K562 (cell line): ENCODE measurements at regions not wholly inside any gene's neighbourhood (a gene's known extent, or its start where the extent isn't known, plus 50 kb on each side); places are given as distances from the start of the nearest gene placed in this dataset.
A peak's percentile ranks its signal among the peaks of the same experiment; 100 is the strongest.

Experiments
- ATAC-seq: fragments of 200-7000 bp; cut with Tn5 transposase; 3 replicates; pipeline ENCODE4 v1.9.1; 2020; ENCODE audit warnings: moderate library complexity
- BruUV-seq: library from RNA; stranded (reverse); fragments of 400-500 nt; replicated peaks from 2 replicates; lab custom pipeline; 2021; lab: Mats Ljungman, UMichigan
- CTCF ChIA-PET: fragments of 300-600 bp; formaldehyde crosslinking; extraction: SDS; loops from one replicate; lab custom pipeline; 2021; ENCODE audit warnings: low intra/inter-chr PET ratio; lab: Yijun Ruan, JAX
- POLR2A ChIA-PET: fragments of 300-600, 350-650 bp; sonication (Branson Sonifier 250); formaldehyde crosslinking; extraction: SDS; loops from one replicate; lab custom pipeline; 2021; ENCODE audit warnings: antibody characterized with exemption, inconsistent platforms; lab: Yijun Ruan, JAX
- DNase-seq, 4 experiments: peaks; one replicate each; pipeline versions ENCODE4 v3.0.0 to v3.0.0-alpha.2; 2011 to 2018; ENCODE audit warnings: low spot score in 3 of 4, mixed read lengths in 3 of 4; ENCODE audit errors: extremely low read depth in 1 of 4
- FAIRE-seq: peaks from 2 replicates; lab custom pipeline; 2011; peaks lifted over from hg19 to GRCh38; lab: Jason Lieb, UNC
- H2AFZ ChIP-seq: 2 replicates; pipeline ENCODE4 v1.6.0; 2011; ENCODE audit warnings: low read depth, low read length, control low read depth, inconsistent platforms
- H3K27ac ChIP-seq: fragments of 200-600 bp; 3 replicates; pipeline ENCODE4 v1.8.0; 2011; ENCODE audit warnings: low read depth, mild to moderate bottlenecking, control low read depth, inconsistent platforms, low read length, moderate library complexity, mixed read lengths; ENCODE audit errors: extremely low read depth
- H3K27me3 ChIP-seq, 2 experiments: fragments of 300-600 bp in 1 of 2; 2 replicates in 1 of 2; 3 replicates in 1 of 2; pipeline versions ENCODE4 v1.6.0 to v1.8.0; 2011; ENCODE audit warnings: inconsistent platforms in 2 of 2, low read length in 2 of 2, mild to moderate bottlenecking in 1 of 2, mixed read lengths in 1 of 2, moderate library complexity in 1 of 2; ENCODE audit not compliant: control insufficient read depth in 2 of 2, insufficient read depth in 2 of 2
- H3K36me3 ChIP-seq: fragments of 300-600 bp; 3 replicates; pipeline ENCODE4 v1.8.0; 2011; ENCODE audit warnings: mild to moderate bottlenecking, low read length, inconsistent platforms; ENCODE audit not compliant: control insufficient read depth, insufficient read depth
- H3K4me1 ChIP-seq, 2 experiments: fragments of 200-600 bp in 1 of 2; replicated peaks in 1 of 2; 2 replicates in 1 of 2; 3 replicates in 1 of 2; pipeline versions ENCODE4 v1.5.1 to v1.8.0; 2011; ENCODE audit warnings: inconsistent platforms in 2 of 2, low read length in 2 of 2, mild to moderate bottlenecking in 1 of 2, mixed read lengths in 1 of 2, moderate library complexity in 1 of 2; ENCODE audit not compliant: control insufficient read depth in 2 of 2, insufficient read depth in 2 of 2
- H3K4me2 ChIP-seq: 2 replicates; pipeline ENCODE4 v1.6.1; 2011; ENCODE audit warnings: low read length, control low read depth, inconsistent platforms, mixed read lengths; ENCODE audit not compliant: insufficient read depth
- H3K4me3 ChIP-seq: fragments of 200-600 bp; sonication (generic), shearing (Covaris generic); 2 replicates; pipeline ENCODE4 v1.5.1; 2016; ENCODE audit warnings: control low read depth, inconsistent platforms
- H3K79me2 ChIP-seq: fragments of 200-600 bp; 3 replicates; pipeline ENCODE4 v1.8.0; 2011; ENCODE audit warnings: low read length, inconsistent platforms; ENCODE audit not compliant: control insufficient read depth, insufficient read depth
- H3K9ac ChIP-seq, 2 experiments: 2 replicates each; pipeline versions ENCODE4 v1.6.0 to v1.6.1; 2011; ENCODE audit warnings: low read depth in 2 of 2, low read length in 2 of 2, control low read depth in 1 of 2, inconsistent platforms in 1 of 2, mild to moderate bottlenecking in 1 of 2, mixed read lengths in 1 of 2; ENCODE audit not compliant: insufficient read depth in 1 of 2
- H3K9me1 ChIP-seq: one replicate; pipeline ENCODE4 v1.6.0; 2011; ENCODE audit warnings: inconsistent platforms, mild to moderate bottlenecking, low read length, moderate library complexity; ENCODE audit not compliant: control insufficient read depth, insufficient read depth
- H3K9me3 ChIP-seq: replicated peaks from 2 replicates; pipeline ENCODE4 v1.5.1; 2011; ENCODE audit warnings: low read depth, low read length, inconsistent platforms; ENCODE audit not compliant: control insufficient read depth, insufficient read depth
- H4K20me1 ChIP-seq: replicated peaks from 2 replicates; pipeline ENCODE4 v1.6.1; 2011; ENCODE audit warnings: low read length, inconsistent platforms, mixed read lengths; ENCODE audit not compliant: control insufficient read depth, insufficient read depth
- BHLHE40 ChIP-seq: IDR thresholded peaks from 2 replicates; pipeline ENCODE4 v1.6.1; 2011; ENCODE audit warnings: low read length, improper control_type of control experiment
- CREB1 ChIP-seq, 2 experiments: sonication (generic) in 1 of 2; formaldehyde crosslinking in 1 of 2; IDR thresholded peaks; 2 replicates each; pipeline versions ENCODE4 v1.6.1 to v1.8.0; 2012 to 2022; ENCODE audit warnings: inconsistent platforms in 1 of 2, mild to moderate bottlenecking in 1 of 2, missing genetic modification reagents in 1 of 2, moderate library complexity in 1 of 2
- RBM15 ChIP-seq: fragments of 200-400 bp; formaldehyde crosslinking; IDR thresholded peaks from 2 replicates; pipeline ENCODE4 v1.6.1; 2018; ENCODE audit warnings: mild to moderate bottlenecking, low read length, moderate library complexity; ENCODE audit not compliant: insufficient read depth
- SMC3 ChIP-seq: conservative IDR thresholded peaks from 2 replicates; pipeline ENCODE4 v1.6.1; 2011; ENCODE audit warnings: low read depth, low read length, improper control_type of control experiment; ENCODE audit not compliant: insufficient read depth
- SPI1 ChIP-seq: IDR thresholded peaks from 2 replicates; pipeline ENCODE4 v1.6.1; 2011; ENCODE audit warnings: low read depth, low read length, control low read depth, borderline replicate concordance
- XRCC5 ChIP-seq: fragments of 200-400 bp; formaldehyde crosslinking; IDR thresholded peaks from 2 replicates; pipeline ENCODE4 v1.6.1; 2017; ENCODE audit warnings: low read depth, mild to moderate bottlenecking, low read length
- WGBS: fragments of 100-300 bp; shearing (Covaris generic); methylation state at CpG from one replicate; pipeline ENCODE4 v1.1.6; 2016; ENCODE audit warnings: low coverage, mixed read lengths; ENCODE audit not compliant: insufficient coverage; ENCODE audit errors: missing lambda C conversion rate; 5-methylcytosine and 5-hydroxymethylcytosine counted together
- in situ Hi-C: fragments of 300-500 bp; cut with MboI; formaldehyde crosslinking; loops from 4 replicates; pipeline ENCODE4 v1.15.0; 2018; ENCODE audit warnings: inconsistent platforms, mixed read lengths
- intact Hi-C: fragments of 100-400 bp; cut with micrococcal nuclease; formaldehyde crosslinking; loops from 2 replicates; pipeline ENCODE4 v1.14.2; 2022
- TF ChIP-seq, protein P1 (sequence below): IDR thresholded peaks from 2 replicates; pipeline ENCODE4 v1.6.1; 2011; ENCODE audit warnings: borderline replicate concordance, low read depth, mild to moderate bottlenecking, moderate library complexity, low read length; ENCODE audit not compliant: insufficient read depth, poor library complexity, severe bottlenecking
- TF ChIP-seq, protein P2 (sequence below), 2 experiments: fragments of 450-650 bp; formaldehyde crosslinking in 1 of 2; IDR thresholded peaks; 2 replicates each; pipeline versions ENCODE4 v1.4.0 to v1.6.1; 2014 to 2020; ENCODE audit warnings: mild to moderate bottlenecking in 2 of 2, borderline replicate concordance in 1 of 2, low read depth in 1 of 2

DNA sequence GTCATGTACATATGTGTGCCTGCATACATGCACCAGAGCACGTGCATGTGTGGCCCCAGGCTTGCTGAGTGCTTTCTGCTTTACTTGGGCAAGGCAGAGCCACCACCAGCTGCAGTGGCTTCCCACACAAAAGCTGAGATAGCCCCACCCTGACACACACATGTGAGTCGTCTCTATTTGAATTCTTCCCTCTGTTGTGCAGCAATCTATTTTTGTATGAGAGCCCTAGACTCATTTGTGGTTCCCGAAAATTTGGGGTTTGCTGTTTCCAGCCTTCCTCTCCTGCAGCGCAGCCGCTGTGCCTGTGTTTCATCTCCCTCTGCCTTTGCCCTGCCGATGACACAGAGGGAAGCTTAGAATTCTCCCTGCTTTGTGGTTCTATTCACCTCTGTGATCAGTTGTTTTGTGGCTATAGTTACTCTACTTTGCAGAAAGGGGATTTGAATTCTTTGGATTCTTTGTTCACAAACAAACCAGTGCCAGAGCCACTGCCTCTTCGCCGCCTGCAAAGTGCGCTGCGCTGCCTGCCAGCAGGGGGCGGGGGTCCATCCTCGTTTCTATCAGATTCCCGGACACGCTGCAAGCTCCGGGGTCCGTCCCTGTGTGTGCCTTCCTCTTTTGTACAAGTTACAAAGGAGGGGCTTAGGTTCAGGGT lies 95.8 kb upstream of the DAP start:
- Histone ChIP-seq H3K79me2 (no peaks in the 10 kb centered on the region), H3K9me3 (no peaks in the 10 kb centered on the region), H3K4me1 (peaks cover 0 to 4% of the 10 kb centered on the region in 2 experiments; a peak in 1 of 5 replicates), H3K27me3 (peaks cover 24 to 69% of the 10 kb centered on the region in 2 experiments), H3K36me3 (no peaks in the 10 kb centered on the region), H3K9me1 (no peaks in the 10 kb centered on the region), H3K4me3 (no peak overlapping the region), H4K20me1 (no peaks in the 10 kb centered on the region), H3K9ac (no peak overlapping the region), H2AFZ (peak overlapping the region; percentile 26; the same call in 1 of the 2 replicates), H3K27ac (no peak overlapping the region), H3K4me2 (peak overlapping the region; percentile 30; the same call in 1 of the 2 replicates)
- in situ Hi-C loops: no loop called here
- intact Hi-C loops: loop anchor here (10.0 kb wide), 1 partner anchor 402 kb away; no protein-coding TSS in a partner anchor
- ChIA-PET CTCF (interaction anchor here (0.6 kb wide), 1 partner anchor 21 kb away, joined by 6 read pairs; no protein-coding TSS in a partner anchor), POLR2A (interaction anchor here (0.6 to 1.7 kb wide), 2 partner anchors 12 to 18 kb away, joined by 3 to 5 read pairs; no protein-coding TSS in a partner anchor)
- DNase-seq (peak; percentile 61 to 73 (median 64)), FAIRE-seq (peak; percentile 42), ATAC-seq (peak; percentile 86)
- WGBS: 13% methylated on average over 15 of the region's 16 CpGs
- no TSS peak for BruUV-seq
- TF ChIP-seq, protein P1, sequence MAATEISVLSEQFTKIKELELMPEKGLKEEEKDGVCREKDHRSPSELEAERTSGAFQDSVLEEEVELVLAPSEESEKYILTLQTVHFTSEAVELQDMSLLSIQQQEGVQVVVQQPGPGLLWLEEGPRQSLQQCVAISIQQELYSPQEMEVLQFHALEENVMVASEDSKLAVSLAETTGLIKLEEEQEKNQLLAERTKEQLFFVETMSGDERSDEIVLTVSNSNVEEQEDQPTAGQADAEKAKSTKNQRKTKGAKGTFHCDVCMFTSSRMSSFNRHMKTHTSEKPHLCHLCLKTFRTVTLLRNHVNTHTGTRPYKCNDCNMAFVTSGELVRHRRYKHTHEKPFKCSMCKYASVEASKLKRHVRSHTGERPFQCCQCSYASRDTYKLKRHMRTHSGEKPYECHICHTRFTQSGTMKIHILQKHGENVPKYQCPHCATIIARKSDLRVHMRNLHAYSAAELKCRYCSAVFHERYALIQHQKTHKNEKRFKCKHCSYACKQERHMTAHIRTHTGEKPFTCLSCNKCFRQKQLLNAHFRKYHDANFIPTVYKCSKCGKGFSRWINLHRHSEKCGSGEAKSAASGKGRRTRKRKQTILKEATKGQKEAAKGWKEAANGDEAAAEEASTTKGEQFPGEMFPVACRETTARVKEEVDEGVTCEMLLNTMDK: peak; percentile 78
- TF ChIP-seq SMC3 (peak; percentile 59; the same call in 1 of the 2 replicates), CREB1 (IDR thresholded peaks at IDR 0.05) (peak; percentile 31; the same call in 1 of the 2 replicates), CREB1 (CRISPR knock-in tag; IDR thresholded peaks at IDR 0.05) (no peak), SPI1 (peak; percentile 11; the same call in 1 of the 2 replicates), BHLHE40 (peak; percentile 33; the same call in 1 of the 2 replicates), XRCC5 (peak; percentile 68; the same call in 1 of the 2 replicates), RBM15 (no peak)
- TF ChIP-seq, protein P2, sequence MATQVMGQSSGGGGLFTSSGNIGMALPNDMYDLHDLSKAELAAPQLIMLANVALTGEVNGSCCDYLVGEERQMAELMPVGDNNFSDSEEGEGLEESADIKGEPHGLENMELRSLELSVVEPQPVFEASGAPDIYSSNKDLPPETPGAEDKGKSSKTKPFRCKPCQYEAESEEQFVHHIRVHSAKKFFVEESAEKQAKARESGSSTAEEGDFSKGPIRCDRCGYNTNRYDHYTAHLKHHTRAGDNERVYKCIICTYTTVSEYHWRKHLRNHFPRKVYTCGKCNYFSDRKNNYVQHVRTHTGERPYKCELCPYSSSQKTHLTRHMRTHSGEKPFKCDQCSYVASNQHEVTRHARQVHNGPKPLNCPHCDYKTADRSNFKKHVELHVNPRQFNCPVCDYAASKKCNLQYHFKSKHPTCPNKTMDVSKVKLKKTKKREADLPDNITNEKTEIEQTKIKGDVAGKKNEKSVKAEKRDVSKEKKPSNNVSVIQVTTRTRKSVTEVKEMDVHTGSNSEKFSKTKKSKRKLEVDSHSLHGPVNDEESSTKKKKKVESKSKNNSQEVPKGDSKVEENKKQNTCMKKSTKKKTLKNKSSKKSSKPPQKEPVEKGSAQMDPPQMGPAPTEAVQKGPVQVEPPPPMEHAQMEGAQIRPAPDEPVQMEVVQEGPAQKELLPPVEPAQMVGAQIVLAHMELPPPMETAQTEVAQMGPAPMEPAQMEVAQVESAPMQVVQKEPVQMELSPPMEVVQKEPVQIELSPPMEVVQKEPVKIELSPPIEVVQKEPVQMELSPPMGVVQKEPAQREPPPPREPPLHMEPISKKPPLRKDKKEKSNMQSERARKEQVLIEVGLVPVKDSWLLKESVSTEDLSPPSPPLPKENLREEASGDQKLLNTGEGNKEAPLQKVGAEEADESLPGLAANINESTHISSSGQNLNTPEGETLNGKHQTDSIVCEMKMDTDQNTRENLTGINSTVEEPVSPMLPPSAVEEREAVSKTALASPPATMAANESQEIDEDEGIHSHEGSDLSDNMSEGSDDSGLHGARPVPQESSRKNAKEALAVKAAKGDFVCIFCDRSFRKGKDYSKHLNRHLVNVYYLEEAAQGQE (IDR thresholded peaks at IDR 0.05; ENCODE audit: borderline replicate concordance): 0 out of 2 replicates have a peak, but pooled peaks have one; percentile 15
- TF ChIP-seq, protein P2 (CRISPR knock-in tag; IDR thresholded peaks at IDR 0.05; ENCODE audit: low read depth): no peak
